ENCODE measurements at regions not wholly inside any gene's neighbourhood (a gene's known extent, or its start where the extent isn't known, plus 50 kb on each side); places are given as distances from the start of the nearest gene placed in this dataset.

DNA sequence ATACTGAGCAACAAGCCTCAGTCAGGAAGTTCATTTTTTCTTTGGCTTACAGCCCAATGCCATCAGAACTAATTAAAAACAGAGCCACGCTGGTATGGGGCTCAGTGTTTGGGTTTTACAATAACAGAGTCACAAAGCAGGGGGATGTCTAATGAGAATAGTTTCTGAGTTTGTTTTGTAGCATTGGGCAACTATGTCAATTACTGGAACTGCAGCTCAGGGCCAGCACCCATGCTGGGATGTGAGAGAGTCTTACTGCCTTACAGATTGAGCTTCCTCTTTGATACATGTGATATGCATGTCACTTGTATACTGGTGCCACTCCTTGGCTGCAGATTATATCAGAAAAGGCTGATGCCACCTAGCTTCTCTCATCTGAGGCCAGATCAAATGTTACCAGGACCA, 117.6 kb downstream of the TFAP2B start:
- TF ChIP-seq CTCF (IDR thresholded peaks at IDR 0.05; ENCODE audit: low read depth, low read length, poor library complexity, severe bottlenecking) = no peak
- TF ChIP-seq EZH2phosphoT487 (IDR thresholded peaks at IDR 0.05; ENCODE audit: borderline replicate concordance, low read length) = no peak
- no peak overlapping the region for H3K27ac ChIP-seq (ENCODE audit: low read depth, low read length)
- no peak overlapping the region for H3K4me3 ChIP-seq (ENCODE audit: low read length)
- H3K36me3 ChIP-seq (ENCODE audit: control insufficient read depth, low read length) = no peaks in the 10 kb centered on the region
- H3K9me2 ChIP-seq (replicated peaks; ENCODE audit: control insufficient read depth, low read length) = no peaks in the 10 kb centered on the region
- no peaks in the 10 kb centered on the region for H3K4me1 ChIP-seq (ENCODE audit: control insufficient read depth, low read length)
- H4K20me1 ChIP-seq (ENCODE audit: control insufficient read depth, insufficient read depth, low read depth, low read length) = no peaks in the 10 kb centered on the region
- no peaks in the 10 kb centered on the region for H3K79me2 ChIP-seq (ENCODE audit: control insufficient read depth, low read length)
- H3K4me2 ChIP-seq (ENCODE audit: low read length) = no peak overlapping the region
- H3K27me3 ChIP-seq (ENCODE audit: control insufficient read depth, low read length) = no peaks in the 10 kb centered on the region
- no peaks in the 10 kb centered on the region for H3F3A ChIP-seq (ENCODE audit: control insufficient read depth, insufficient read depth)
- no peaks in the 10 kb centered on the region for H3K9me3 ChIP-seq (ENCODE audit: control insufficient read depth, insufficient read depth, low read length)

GRCh38 chr6:50939931-50940330, 121.3 kb downstream of the TFAP2B start:
- no peaks in the 10 kb centered on the region for H3K9me3 ChIP-seq (ENCODE audit: control insufficient read depth, insufficient read depth, low read length)
- H3F3A ChIP-seq (ENCODE audit: control insufficient read depth, insufficient read depth) = no peaks in the 10 kb centered on the region
- H3K4me3 ChIP-seq (ENCODE audit: low read length) = no peak overlapping the region
- H4K20me1 ChIP-seq (ENCODE audit: control insufficient read depth, insufficient read depth, low read depth, low read length) = no peaks in the 10 kb centered on the region
- H3K27ac ChIP-seq (ENCODE audit: low read depth, low read length) = no peak overlapping the region
- no peaks in the 10 kb centered on the region for H3K9me2 ChIP-seq (replicated peaks; ENCODE audit: control insufficient read depth, low read length)
- no peaks in the 10 kb centered on the region for H3K36me3 ChIP-seq (ENCODE audit: control insufficient read depth, low read length)
- no peaks in the 10 kb centered on the region for H3K4me1 ChIP-seq (ENCODE audit: control insufficient read depth, low read length)
- TF ChIP-seq CTCF (IDR thresholded peaks at IDR 0.05; ENCODE audit: low read depth, low read length, poor library complexity, severe bottlenecking) (no peak), EZH2phosphoT487 (IDR thresholded peaks at IDR 0.05; ENCODE audit: borderline replicate concordance, low read length) (no peak)
- H3K27me3 ChIP-seq (ENCODE audit: control insufficient read depth, low read length) = no peaks in the 10 kb centered on the region
- no peak overlapping the region for H3K4me2 ChIP-seq (ENCODE audit: low read length)
- no peaks in the 10 kb centered on the region for H3K79me2 ChIP-seq (ENCODE audit: control insufficient read depth, low read length)

- no peaks in the 10 kb centered on the region for H3K4me1 ChIP-seq (ENCODE audit: control insufficient read depth, low read length)
- no peaks in the 10 kb centered on the region for H3K79me2 ChIP-seq (ENCODE audit: control insufficient read depth, low read length)
- no peaks in the 10 kb centered on the region for H3K36me3 ChIP-seq (ENCODE audit: control insufficient read depth, low read length)
- H3K27me3 ChIP-seq (ENCODE audit: control insufficient read depth, low read length) = no peaks in the 10 kb centered on the region
- H3K4me2 ChIP-seq (ENCODE audit: low read length) = no peak overlapping the region
- H3K9me2 ChIP-seq (replicated peaks; ENCODE audit: control insufficient read depth, low read length) = no peaks in the 10 kb centered on the region
- H3K9me3 ChIP-seq (ENCODE audit: control insufficient read depth, insufficient read depth, low read length) = no peaks in the 10 kb centered on the region
- H3F3A ChIP-seq (ENCODE audit: control insufficient read depth, insufficient read depth) = no peaks in the 10 kb centered on the region
- H4K20me1 ChIP-seq (ENCODE audit: control insufficient read depth, insufficient read depth, low read depth, low read length) = no peaks in the 10 kb centered on the region
- TF ChIP-seq CTCF (IDR thresholded peaks at IDR 0.05; ENCODE audit: low read depth, low read length, poor library complexity, severe bottlenecking) (no peak), EZH2phosphoT487 (IDR thresholded peaks at IDR 0.05; ENCODE audit: borderline replicate concordance, low read length) (no peak)
- H3K4me3 ChIP-seq (ENCODE audit: low read length) = no peak overlapping the region
- H3K27ac ChIP-seq (ENCODE audit: low read depth, low read length) = no peak overlapping the region
Observed at GRCh38 chr6:50945789-50946188, 127.1 kb downstream of the TFAP2B start.
